Mesothelial cell of epicardium (in vitro differentiated cells): ENCODE measurements at regions not wholly inside any gene's neighbourhood (a gene's known extent, or its start where the extent isn't known, plus 50 kb on each side); places are given as distances from the start of the nearest gene placed in this dataset.

ENCODE experiments used
- DNase-seq, 2 experiments: peaks; one replicate each; pipeline ENCODE4 v3.0.0; 2021; ENCODE audit warnings: low spot score in 2 of 2; ENCODE audit not compliant: unreplicated experiment in 2 of 2
- H3K27ac Mint-ChIP-seq: 2 replicates; pipeline ENCODE4 v1.8.0; 2021; ENCODE audit warnings: mixed read lengths
- H3K27me3 Mint-ChIP-seq: 2 replicates; pipeline ENCODE4 v1.8.0; 2021; ENCODE audit warnings: low read depth, mixed read lengths
- H3K36me3 Mint-ChIP-seq: 2 replicates; pipeline ENCODE4 v1.8.0; 2021; ENCODE audit warnings: mixed read lengths
- H3K4me1 Mint-ChIP-seq: 2 replicates; pipeline ENCODE4 v1.8.0; 2021; ENCODE audit warnings: mixed read lengths
- H3K4me3 Mint-ChIP-seq: 2 replicates; pipeline ENCODE4 v1.8.0; 2021; ENCODE audit warnings: mild to moderate bottlenecking, moderate library complexity, mixed read lengths
- H3K9me3 Mint-ChIP-seq: 2 replicates; pipeline ENCODE4 v1.8.0; 2021; ENCODE audit warnings: mixed read lengths
- TF ChIP-seq, protein P1 (sequence below): fragments of 200-600 bp; sonication (generic); IDR thresholded peaks from one replicate; pipeline ENCODE4 v1.5.0; 2021; ENCODE audit warnings: antibody characterized with exemption; ENCODE audit not compliant: unreplicated experiment

DNA sequence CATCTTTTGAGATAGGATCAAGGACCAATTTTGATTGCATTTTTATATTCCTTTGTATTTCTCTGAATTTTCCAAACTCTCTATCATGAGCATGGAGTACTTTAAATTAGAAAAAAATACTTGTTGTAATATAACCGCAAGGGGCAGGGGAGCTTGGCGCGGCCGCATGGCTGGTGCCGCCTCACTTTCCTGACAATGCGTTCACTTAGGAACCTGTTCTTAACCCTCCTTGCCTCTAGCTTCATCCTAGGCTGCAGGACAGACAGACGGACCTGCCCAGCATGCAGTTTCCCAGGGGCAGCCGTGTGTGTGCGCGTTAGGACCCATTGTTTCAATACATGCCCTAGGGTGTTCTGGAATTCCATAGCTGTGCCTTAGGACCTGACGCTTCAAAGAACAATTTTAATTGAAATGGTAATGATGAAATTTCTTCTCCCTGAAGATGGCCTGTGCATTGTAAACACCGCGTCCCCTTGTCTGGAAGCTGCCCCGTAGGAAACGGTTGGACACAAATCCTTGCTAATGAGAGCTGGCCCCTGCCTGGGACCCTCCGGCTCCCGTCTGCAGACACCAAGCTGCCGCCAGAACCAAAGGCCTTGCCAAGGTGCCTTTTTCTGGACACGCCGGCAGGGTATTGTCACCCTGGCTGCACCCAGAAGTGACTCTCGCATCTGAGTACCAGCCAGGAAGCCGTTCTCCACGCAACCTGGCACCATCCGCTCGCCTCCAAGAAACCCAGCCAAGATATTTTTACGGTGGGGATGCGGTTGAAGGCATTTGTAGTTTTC is 466.4 kb downstream of the NPHP4 start:
- peaks cover 8% of the 10 kb centered on the region for H3K9me3 Mint-ChIP-seq
- H3K27me3 Mint-ChIP-seq = peaks cover 10% of the 10 kb centered on the region
- no peak overlapping the region for H3K27ac Mint-ChIP-seq
- TF ChIP-seq, protein P1, sequence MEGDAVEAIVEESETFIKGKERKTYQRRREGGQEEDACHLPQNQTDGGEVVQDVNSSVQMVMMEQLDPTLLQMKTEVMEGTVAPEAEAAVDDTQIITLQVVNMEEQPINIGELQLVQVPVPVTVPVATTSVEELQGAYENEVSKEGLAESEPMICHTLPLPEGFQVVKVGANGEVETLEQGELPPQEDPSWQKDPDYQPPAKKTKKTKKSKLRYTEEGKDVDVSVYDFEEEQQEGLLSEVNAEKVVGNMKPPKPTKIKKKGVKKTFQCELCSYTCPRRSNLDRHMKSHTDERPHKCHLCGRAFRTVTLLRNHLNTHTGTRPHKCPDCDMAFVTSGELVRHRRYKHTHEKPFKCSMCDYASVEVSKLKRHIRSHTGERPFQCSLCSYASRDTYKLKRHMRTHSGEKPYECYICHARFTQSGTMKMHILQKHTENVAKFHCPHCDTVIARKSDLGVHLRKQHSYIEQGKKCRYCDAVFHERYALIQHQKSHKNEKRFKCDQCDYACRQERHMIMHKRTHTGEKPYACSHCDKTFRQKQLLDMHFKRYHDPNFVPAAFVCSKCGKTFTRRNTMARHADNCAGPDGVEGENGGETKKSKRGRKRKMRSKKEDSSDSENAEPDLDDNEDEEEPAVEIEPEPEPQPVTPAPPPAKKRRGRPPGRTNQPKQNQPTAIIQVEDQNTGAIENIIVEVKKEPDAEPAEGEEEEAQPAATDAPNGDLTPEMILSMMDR = no peak
- H3K36me3 Mint-ChIP-seq = no peaks in the 10 kb centered on the region
- no peak overlapping the region for H3K4me3 Mint-ChIP-seq
- peaks cover 3% of the 10 kb centered on the region for H3K4me1 Mint-ChIP-seq
- DNase-seq = no peak

- H3K27ac Mint-ChIP-seq = no peak overlapping the region
- no peak overlapping the region for H3K4me3 Mint-ChIP-seq
- DNase-seq = no peak
- H3K27me3 Mint-ChIP-seq = peaks cover 20% of the 10 kb centered on the region
- H3K36me3 Mint-ChIP-seq = no peaks in the 10 kb centered on the region
- no peaks in the 10 kb centered on the region for H3K9me3 Mint-ChIP-seq
- peaks cover 3% of the 10 kb centered on the region for H3K4me1 Mint-ChIP-seq
- TF ChIP-seq, protein P1 = no peak
Observed at GRCh38 chr1:5522531-5523145, 469.6 kb downstream of the NPHP4 start.

- Mint-ChIP-seq H3K9me3 (no peaks in the 10 kb centered on the region), H3K27ac (no peak overlapping the region), H3K4me3 (no peak overlapping the region), H3K36me3 (no peaks in the 10 kb centered on the region), H3K27me3 (peaks cover 20% of the 10 kb centered on the region), H3K4me1 (no peaks in the 10 kb centered on the region)
- no peak for DNase-seq
- TF ChIP-seq, protein P1 = no peak
Observed at GRCh38 chr1:5519366-5520135, 472.7 kb downstream of the NPHP4 start.

DNA sequence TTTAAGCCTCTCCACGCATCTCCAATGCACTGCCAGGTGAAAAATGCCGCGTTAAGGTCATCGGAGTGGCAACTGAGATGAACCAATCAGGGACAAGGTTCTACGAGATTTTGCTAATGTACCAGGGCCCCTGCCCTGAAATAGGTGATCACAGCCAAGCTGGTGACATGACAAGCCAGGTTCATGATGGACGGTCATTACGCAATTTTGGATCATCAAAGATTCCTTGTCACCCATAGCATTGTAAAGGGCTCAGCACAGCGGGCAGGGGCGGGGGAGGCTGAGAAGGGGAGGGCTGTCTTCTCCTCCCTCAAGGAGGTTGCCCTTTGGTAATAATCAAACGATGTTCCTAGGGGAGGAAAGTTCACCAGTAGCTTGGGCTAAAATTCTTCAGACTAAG is 475.5 kb downstream of the NPHP4 start:
- H3K4me1 Mint-ChIP-seq = peaks cover 8% of the 10 kb centered on the region
- H3K27me3 Mint-ChIP-seq = peaks cover 17% of the 10 kb centered on the region
- H3K4me3 Mint-ChIP-seq = no peak overlapping the region
- TF ChIP-seq, protein P1 = no peak
- no peaks in the 10 kb centered on the region for H3K36me3 Mint-ChIP-seq
- no peak overlapping the region for H3K27ac Mint-ChIP-seq
- H3K9me3 Mint-ChIP-seq = no peaks in the 10 kb centered on the region
- DNase-seq = no peak

DNA sequence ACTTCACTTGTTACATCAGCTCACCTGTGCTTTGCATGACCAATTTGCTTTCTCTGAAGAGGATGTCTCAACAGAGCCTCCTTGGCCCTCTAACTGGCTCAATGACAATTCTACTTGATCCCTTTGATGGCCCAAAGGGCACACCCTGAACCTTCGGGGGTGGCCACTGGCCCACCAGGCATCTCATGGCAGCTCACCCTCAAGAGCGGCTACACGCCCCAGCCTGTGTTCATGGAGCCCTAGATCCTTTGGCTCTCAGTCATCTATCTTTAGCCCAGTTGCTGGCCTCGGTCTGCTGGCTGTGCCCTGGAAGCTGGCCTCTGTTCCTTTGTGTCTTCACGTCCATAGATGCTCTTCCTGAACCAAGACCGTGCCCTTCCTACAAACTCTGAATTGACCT is 476.7 kb downstream of the NPHP4 start:
- Mint-ChIP-seq H3K9me3 (no peaks in the 10 kb centered on the region), H3K36me3 (no peaks in the 10 kb centered on the region), H3K4me1 (peaks cover 11% of the 10 kb centered on the region), H3K27ac (no peak overlapping the region), H3K27me3 (peaks cover 19% of the 10 kb centered on the region), H3K4me3 (no peak overlapping the region)
- no peak for DNase-seq
- TF ChIP-seq, protein P1 = no peak
